Fibroblast of skin of abdomen (primary cell): ENCODE measurements at regions not wholly inside any gene's neighbourhood (a gene's known extent, or its start where the extent isn't known, plus 50 kb on each side); places are given as distances from the start of the nearest gene placed in this dataset.

ENCODE experiments used
- DNase-seq: peaks from one replicate; pipeline ENCODE4 v3.0.0-alpha.2; 2013

DNA sequence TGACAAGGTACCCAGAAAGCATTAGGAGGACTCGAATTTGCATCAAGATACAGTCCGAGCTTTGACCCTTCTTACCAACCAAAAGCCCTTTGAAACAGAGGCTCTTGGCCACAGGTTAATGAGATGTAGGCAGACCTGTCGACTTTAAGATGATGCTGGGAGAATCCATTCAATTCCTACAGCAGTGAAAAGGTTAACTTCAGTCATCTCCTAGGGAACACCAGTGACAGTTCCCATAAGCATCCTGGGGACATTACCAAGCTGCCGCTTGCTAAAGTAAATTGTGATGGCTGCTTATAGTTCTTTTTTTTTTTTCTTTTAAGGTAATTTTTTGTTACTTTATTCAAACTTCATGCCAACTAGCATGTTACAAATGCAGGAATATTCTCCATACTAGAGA is 379.3 kb downstream of the SOX11 start:
- DNase-seq, result no peak

GRCh38 chr2:6072276-6072675 is 380.1 kb downstream of the SOX11 start:
- DNase-seq, result no peak

- no peak for DNase-seq
Observed at GRCh38 chr2:6072768-6073167, 380.6 kb downstream of the SOX11 start.

- DNase-seq, result peak; percentile 69
Observed at GRCh38 chr2:6073191-6074088, 381.3 kb downstream of the SOX11 start.

- no peak for DNase-seq
Observed at GRCh38 chr2:6074089-6074643, 382.0 kb downstream of the SOX11 start.

DNA sequence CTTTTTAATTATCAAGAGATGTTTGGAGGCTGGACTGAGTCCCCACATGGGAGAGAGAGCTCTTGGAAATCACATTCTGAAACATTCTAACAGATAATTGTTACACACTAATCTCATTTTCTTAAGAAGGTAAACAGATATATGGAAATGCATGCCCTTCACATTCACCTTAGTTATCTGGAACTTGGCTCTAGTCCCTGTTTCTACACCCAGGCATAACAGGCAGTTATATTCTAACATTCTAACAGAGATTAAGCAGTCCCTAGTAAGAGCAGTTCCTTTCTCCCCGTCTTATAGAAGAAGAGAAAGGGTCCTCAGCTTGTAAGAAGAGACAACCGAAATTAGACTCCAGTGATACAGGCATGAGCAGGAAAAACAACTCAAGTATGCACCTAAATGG is 385.4 kb downstream of the SOX11 start:
- DNase-seq, result no peak

DNA sequence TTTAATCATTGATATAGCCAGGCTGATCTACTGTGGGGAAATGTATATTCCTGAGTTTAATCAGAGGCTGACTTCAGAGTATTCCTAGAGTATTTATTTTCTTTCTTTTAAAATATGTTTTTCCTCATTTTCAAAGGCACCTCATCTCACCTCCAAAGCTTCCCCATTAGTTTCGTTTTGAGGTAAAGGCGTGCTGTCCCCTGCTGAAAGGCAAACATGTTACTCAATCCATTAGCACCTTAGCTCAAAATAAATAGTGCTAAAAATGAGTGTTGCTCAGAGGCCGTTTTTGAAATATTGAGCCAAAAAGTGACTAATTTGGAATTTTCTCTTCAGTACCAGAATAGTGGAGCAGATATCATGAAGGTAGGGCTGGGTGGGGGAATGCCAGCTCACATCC is 386.2 kb downstream of the SOX11 start:
- no peak for DNase-seq

DNA sequence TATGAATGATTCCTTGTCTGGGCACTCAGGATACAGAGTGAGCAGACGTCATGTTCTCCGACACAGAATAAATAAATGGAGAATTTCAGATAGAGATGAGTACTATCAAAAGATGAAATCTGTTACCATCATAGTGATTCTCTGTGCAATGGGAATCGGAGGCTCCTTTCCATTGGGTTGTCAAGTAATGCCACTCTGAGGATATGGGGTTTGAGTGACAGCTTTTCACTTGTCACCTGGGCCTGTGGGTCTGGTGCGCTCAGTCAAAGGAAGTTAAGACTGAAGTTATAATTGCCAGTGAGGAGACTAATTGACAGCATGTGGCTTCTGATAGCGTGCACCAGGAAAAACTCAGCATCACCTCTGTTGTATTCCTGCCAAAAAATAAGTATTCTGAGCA is 387.2 kb downstream of the SOX11 start:
- DNase-seq, result no peak

- DNase-seq, result no peak
Observed at GRCh38 chr2:6080932-6081753, 389.0 kb downstream of the SOX11 start.

GRCh38 chr2:6081955-6082624 is 389.9 kb downstream of the SOX11 start:
- DNase-seq, result no peak

- no peak for DNase-seq
Observed at GRCh38 chr2:6082625-6083018, 390.4 kb downstream of the SOX11 start.

DNA sequence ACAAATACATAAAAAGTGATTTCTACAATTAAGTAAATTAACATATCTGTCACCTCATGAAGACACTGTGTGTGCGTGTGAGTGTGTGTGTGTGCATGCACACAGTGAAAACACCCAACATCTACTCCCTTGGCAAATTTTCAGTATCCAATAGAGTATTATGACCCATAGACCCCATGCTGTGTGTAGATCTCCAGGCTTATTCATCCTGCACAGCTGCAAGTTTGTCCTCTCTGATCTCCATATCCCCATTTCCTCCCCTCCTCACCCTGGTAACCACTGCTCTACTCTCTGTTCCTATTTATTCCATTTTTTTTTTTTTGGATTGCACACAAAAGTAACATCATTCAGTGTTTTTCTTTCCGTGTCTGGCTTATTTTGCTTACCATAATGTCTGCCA is 391.0 kb downstream of the SOX11 start:
- no peak for DNase-seq

DNA sequence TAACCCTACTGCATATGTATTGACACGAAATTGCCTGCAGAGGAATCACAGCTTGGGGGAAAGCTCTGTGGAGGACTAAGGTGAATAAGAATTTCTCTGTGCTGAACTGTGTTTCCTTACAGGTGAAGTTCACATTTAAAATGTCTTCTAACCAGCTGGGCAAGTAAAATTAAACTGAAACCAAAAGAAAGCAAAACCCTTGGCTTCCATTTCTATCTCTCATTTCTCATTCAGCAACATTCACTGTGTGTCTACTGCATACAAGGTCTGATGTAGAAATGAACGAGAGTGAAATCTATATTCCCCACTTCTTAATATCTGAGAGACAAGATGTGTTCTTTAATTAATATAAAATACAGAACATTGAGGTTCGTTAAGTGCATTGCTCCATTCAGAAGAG is 397.3 kb downstream of the SOX11 start:
- DNase-seq, result no peak

DNA sequence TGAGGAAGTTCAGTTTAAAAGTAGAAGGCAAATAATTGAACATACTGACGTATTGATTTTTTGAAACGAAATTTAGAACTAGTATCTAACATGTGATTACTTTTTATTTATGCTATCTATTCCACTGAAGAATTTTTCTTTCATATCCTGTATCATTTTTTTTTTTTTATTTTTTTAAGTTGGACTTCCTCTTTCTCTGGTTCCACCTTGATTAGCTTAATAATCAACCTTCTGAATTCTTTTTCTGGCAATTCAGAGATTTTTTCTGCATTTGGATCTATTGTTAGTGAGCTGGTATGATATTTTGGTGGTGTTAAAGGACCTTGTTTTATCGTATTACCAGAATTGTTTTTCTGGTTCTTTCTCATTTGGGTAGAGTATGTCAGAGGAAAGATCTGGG is 411.2 kb downstream of the SOX11 start:
- DNase-seq, result no peak

DNA sequence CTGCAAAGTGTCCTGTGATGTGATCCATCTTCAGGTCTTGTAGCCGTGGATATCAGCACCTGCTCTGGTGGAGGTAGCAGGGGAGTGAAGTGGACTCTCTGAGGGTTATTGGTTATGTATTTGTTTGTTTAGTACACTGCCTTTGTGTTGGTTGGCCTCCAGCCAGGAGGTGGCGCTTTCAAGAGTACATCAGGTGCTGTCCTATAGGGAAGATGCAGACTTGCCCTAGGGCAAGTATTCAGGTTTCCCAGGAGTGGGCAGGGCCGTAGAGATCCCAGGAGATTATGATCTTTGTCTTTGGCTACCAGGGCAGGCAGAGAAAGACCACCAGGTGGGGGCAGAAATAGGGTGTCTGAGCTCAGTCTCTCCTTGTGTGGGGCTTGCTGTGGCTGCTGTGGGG is 411.8 kb downstream of the SOX11 start:
- no peak for DNase-seq

GRCh38 chr2:6107290-6107689 is 415.1 kb downstream of the SOX11 start:
- no peak for DNase-seq

DNA sequence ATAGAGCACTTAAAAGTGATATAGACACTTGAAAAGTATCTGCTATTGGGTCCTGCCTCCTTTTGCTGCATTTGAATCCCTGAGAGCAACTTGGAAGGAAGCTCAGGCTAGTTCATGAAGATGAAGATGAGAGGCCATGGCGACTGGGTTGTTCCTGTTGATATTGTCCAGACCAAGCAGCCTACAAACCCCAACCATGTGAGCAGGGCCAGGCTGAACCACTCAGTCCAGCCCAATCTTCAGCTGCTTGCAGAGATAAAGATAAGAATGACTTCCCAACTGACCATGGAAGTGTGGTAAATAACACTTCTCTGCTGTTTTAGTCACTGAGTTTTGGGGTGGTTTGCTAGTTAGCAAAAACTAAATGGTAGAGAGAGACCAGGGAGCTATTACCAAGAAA is 417.6 kb downstream of the SOX11 start:
- DNase-seq, result no peak

GRCh38 chr2:6111781-6112261 is 419.6 kb downstream of the SOX11 start:
- no peak for DNase-seq

GRCh38 chr2:6113786-6114185 is 421.6 kb downstream of the SOX11 start:
- no peak for DNase-seq

DNA sequence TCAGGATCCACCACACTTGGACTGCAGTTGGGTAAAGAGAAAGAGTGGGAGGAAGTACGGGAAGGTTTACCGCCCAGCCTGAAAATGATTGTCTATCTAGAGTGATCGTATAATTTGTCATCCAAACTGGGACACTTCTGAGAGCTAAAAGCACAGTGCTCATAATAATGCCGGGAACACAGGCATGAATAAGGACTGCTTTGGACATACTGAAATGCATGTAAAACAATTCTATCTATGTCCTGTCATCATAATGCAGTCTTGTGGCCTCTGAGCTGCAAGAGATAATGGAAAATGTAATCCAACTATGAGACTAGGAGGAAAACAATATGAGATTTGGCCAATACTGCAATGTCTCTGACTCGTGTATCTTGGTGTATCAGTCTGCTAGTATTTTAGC is 435.5 kb downstream of the SOX11 start:
- DNase-seq, result no peak

DNA sequence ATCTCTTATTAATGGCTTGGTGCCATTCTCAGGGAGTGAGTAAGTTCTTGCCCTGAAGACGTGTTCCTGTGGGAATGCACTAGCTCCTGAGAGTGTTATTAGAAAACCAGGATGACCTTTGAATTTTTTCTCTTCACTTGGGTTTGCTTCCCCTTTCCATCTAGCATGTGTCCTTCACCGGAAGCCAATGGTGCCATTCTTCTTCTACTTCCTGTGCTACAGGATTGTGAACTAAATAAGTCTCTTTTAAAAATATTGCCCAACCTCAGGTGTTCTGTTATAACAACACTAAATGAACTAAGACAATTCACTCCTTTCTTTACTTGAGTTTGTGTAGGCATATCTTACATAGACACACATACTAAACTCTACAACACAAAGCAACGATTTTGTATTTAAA is 447.0 kb downstream of the SOX11 start:
- no peak for DNase-seq

DNA sequence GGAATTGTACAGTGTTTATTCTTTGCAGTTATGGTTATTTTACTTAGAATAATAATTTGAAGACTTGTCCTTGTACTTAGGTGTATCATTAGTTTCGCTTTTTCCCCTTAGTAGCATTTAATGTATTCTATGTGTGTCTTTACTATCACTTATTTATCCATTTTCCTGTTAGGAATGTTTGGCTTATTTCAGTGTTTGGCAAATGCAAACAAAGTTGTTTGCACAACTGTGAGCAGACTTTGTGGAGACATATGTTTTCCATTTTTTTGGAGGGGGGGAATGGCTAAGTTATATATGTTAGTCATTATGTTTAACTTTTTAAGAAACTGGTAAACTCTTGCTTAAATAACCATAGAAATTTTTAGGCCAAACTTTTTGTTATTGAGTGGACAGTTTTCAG is 447.7 kb downstream of the SOX11 start:
- DNase-seq, result no peak

- no peak for DNase-seq
Observed at GRCh38 chr2:6140509-6140908, 448.3 kb downstream of the SOX11 start.
